IMR-90 (cell line): ENCODE measurements at regions not wholly inside any gene's neighbourhood (a gene's known extent, or its start where the extent isn't known, plus 50 kb on each side); places are given as distances from the start of the nearest gene placed in this dataset.

Experiments
- CTCF ChIP-seq: conservative IDR thresholded peaks from 2 replicates; pipeline ENCODE4 v1.5.1; 2012; ENCODE audit warnings: mild to moderate bottlenecking, low read depth, low read length, improper control_type of control experiment
- ELK1 ChIP-seq: fragments of 150-350 bp; IDR thresholded peaks from 2 replicates; pipeline ENCODE4 v1.6.1; 2016; ENCODE audit warnings: low read depth, mild to moderate bottlenecking, low read length, moderate library complexity, borderline replicate concordance
- FOS ChIP-seq: fragments of 150-350 bp; IDR thresholded peaks from 2 replicates; pipeline ENCODE4 v1.6.1; 2016; ENCODE audit warnings: low read depth, low read length
- MAFK ChIP-seq: IDR thresholded peaks from 2 replicates; pipeline ENCODE4 v1.6.1; 2012; ENCODE audit warnings: low read depth, low read length, improper control_type of control experiment
- MAZ ChIP-seq: IDR thresholded peaks from 2 replicates; pipeline ENCODE4 v1.6.1; 2012; ENCODE audit warnings: low read depth, mild to moderate bottlenecking, low read length, improper control_type of control experiment, moderate library complexity, borderline replicate concordance
- MXI1 ChIP-seq: IDR thresholded peaks from 2 replicates; pipeline ENCODE4 v1.6.1; 2012; ENCODE audit warnings: low read depth, mild to moderate bottlenecking, low read length, moderate library complexity, borderline replicate concordance
- POLR2A ChIP-seq: IDR thresholded peaks from 2 replicates; pipeline ENCODE4 v1.6.1; 2012; ENCODE audit warnings: mild to moderate bottlenecking, low read depth, low read length
- RAD21 ChIP-seq: IDR thresholded peaks from 2 replicates; pipeline ENCODE4 v1.6.1; 2012; ENCODE audit warnings: low read length, improper control_type of control experiment
- RCOR1 ChIP-seq: IDR thresholded peaks from 2 replicates; pipeline ENCODE4 v1.6.1; 2012; ENCODE audit warnings: mild to moderate bottlenecking, low read length, improper control_type of control experiment; ENCODE audit not compliant: insufficient replicate concordance
- RFX5 ChIP-seq: IDR thresholded peaks from 2 replicates; pipeline ENCODE4 v1.8.0; 2012; ENCODE audit warnings: low read depth, mild to moderate bottlenecking, low read length, moderate library complexity
- USF2 ChIP-seq: fragments of 150-350 bp; IDR thresholded peaks from 2 replicates; pipeline ENCODE4 v1.6.1; 2017; ENCODE audit warnings: mild to moderate bottlenecking, antibody characterized with exemption, low read length, low read depth

GRCh38 chr9:82790875-82791274 lies 272.1 kb downstream of the RASEF start:
- TF ChIP-seq CTCF (no peak), MXI1 (no peak), POLR2A (no peak), FOS (no peak), RAD21 (no peak), RFX5 (no peak), MAFK (no peak), MAZ (no peak), ELK1 (no peak), RCOR1 (no peak), USF2 (no peak)
